SK-N-SH (cell line): ENCODE measurements at regions not wholly inside any gene's neighbourhood (a gene's known extent, or its start where the extent isn't known, plus 50 kb on each side); places are given as distances from the start of the nearest gene placed in this dataset.

Source experiments
- CTCF ChIP-seq: fragments of 200-600 bp; sonication (generic); IDR thresholded peaks from 2 replicates; pipeline ENCODE4 v1.6.1; 2017; ENCODE audit warnings: antibody characterized with exemption, mild to moderate bottlenecking, moderate library complexity
- ELF1 ChIP-seq: IDR thresholded peaks from 2 replicates; pipeline ENCODE4 v1.4.0; 2012
- EZH2phosphoT487 ChIP-seq: fragments of 200-600 bp; sonication (generic); IDR thresholded peaks from 2 replicates; pipeline ENCODE4 v1.6.1; 2017; ENCODE audit warnings: low read depth, mixed run types, mild to moderate bottlenecking, antibody characterized with exemption, moderate library complexity, borderline replicate concordance
- REST ChIP-seq: IDR thresholded peaks from 2 replicates; pipeline ENCODE4 v1.6.1; 2012; ENCODE audit warnings: mild to moderate bottlenecking, low read depth, low read length, moderate library complexity
- SMC3 ChIP-seq: IDR thresholded peaks from 2 replicates; pipeline ENCODE4 v1.6.1; 2012; ENCODE audit warnings: low read depth, low read length, improper control_type of control experiment
- USF1 ChIP-seq: IDR thresholded peaks from 2 replicates; pipeline ENCODE4 v1.4.0; 2012; ENCODE audit warnings: low read depth, borderline replicate concordance
- YY1 ChIP-seq: IDR thresholded peaks from 2 replicates; pipeline ENCODE4 v1.4.0; 2012; ENCODE audit warnings: low read depth, mild to moderate bottlenecking

- TF ChIP-seq YY1, result no peak
- no peak for TF ChIP-seq CTCF
- no peak for TF ChIP-seq EZH2phosphoT487
- no peak for TF ChIP-seq REST
- TF ChIP-seq SMC3, result no peak
- TF ChIP-seq USF1, result no peak
- no peak for TF ChIP-seq ELF1
Observed at GRCh38 chr4:100099746-100100145, 90.5 kb downstream of the DDIT4L start.
